PC-9 (cell line): ENCODE measurements at regions not wholly inside any gene's neighbourhood (a gene's known extent, or its start where the extent isn't known, plus 50 kb on each side); places are given as distances from the start of the nearest gene placed in this dataset.

Source experiments
- BruUV-seq: library from RNA; stranded (reverse); fragments of 400-500 nt; replicated peaks from 2 replicates; lab custom pipeline; 2021; lab: Mats Ljungman, UMichigan
- CTCF ChIA-PET: fragments of 300-600 bp; sonication (Branson Sonifier 250); formaldehyde crosslinking; loops from one replicate; lab custom pipeline; 2022; ENCODE audit warnings: antibody characterized with exemption; lab: Charles Lee
- POLR2A ChIA-PET: fragments of 300-600 bp; sonication (Branson Sonifier 250); formaldehyde crosslinking; loops from one replicate; lab custom pipeline; 2022; ENCODE audit warnings: antibody characterized with exemption; ENCODE audit not compliant: unreplicated experiment; lab: Charles Lee
- DNase-seq, 2 experiments: peaks; one replicate each; pipeline versions ENCODE4 v3.0.0 to v3.0.0-alpha.2; 2015 to 2022; ENCODE audit warnings: mixed read lengths in 1 of 2
- H2AFZ ChIP-seq: fragments of 200-600 bp; sonication (generic); 2 replicates; pipeline ENCODE4 v1.8.1; 2017; ENCODE audit warnings: antibody characterized with exemption
- H3F3A ChIP-seq: fragments of 200-600 bp; sonication (generic); 2 replicates; pipeline ENCODE4 v1.8.1; 2017; ENCODE audit warnings: antibody characterized with exemption, mild to moderate bottlenecking, low read depth; ENCODE audit not compliant: insufficient read depth
- H3K27ac ChIP-seq: fragments of 200-600 bp; sonication (generic); 2 replicates; pipeline ENCODE4 v1.6.1; 2016; ENCODE audit warnings: mixed run types
- H3K27me3 ChIP-seq: fragments of 200-600 bp; sonication (generic); 2 replicates; pipeline ENCODE4 v1.6.1; 2016; ENCODE audit warnings: low read depth, mixed run types; ENCODE audit not compliant: insufficient read depth
- H3K36me3 ChIP-seq: fragments of 200-600 bp; sonication (generic); 2 replicates; pipeline ENCODE4 v1.6.1; 2016; ENCODE audit warnings: low read depth, mixed run types
- H3K4me1 ChIP-seq: fragments of 200-600 bp; sonication (generic); replicated peaks from 2 replicates; pipeline ENCODE4 v1.6.1; 2016; ENCODE audit warnings: mixed run types; ENCODE audit not compliant: insufficient read depth
- H3K4me2 ChIP-seq: fragments of 200-600 bp; sonication (generic); 2 replicates; pipeline ENCODE4 v1.6.1; 2017; ENCODE audit warnings: mixed run types
- H3K4me3 ChIP-seq: fragments of 200-600 bp; sonication (generic); 2 replicates; pipeline ENCODE4 v1.6.1; 2016; ENCODE audit warnings: mixed run types
- H3K79me2 ChIP-seq: fragments of 200-600 bp; sonication (generic); 2 replicates; pipeline ENCODE4 v1.6.1; 2017; ENCODE audit warnings: low read depth, mixed run types
- H3K9me2 ChIP-seq: fragments of 200-600 bp; sonication (generic); 2 replicates; pipeline ENCODE4 v1.8.1; 2017; ENCODE audit warnings: mild to moderate bottlenecking; ENCODE audit not compliant: insufficient read depth
- H3K9me3 ChIP-seq: fragments of 200-600 bp; sonication (generic); 2 replicates; pipeline ENCODE4 v1.8.1; 2016; ENCODE audit warnings: low read depth; ENCODE audit not compliant: insufficient read depth
- H4K20me1 ChIP-seq: fragments of 200-600 bp; sonication (generic); 2 replicates; pipeline ENCODE4 v1.8.1; 2017; ENCODE audit not compliant: insufficient read depth
- EZH2 ChIP-seq: fragments of 200-600 bp; sonication (generic); IDR thresholded peaks from 2 replicates; pipeline ENCODE4 v1.8.0; 2017; ENCODE audit warnings: antibody characterized with exemption, low read depth
- intact Hi-C: fragments of 100-400 bp; cut with micrococcal nuclease; formaldehyde crosslinking; loops from one replicate; pipeline ENCODE4 v1.10.0; 2022; ENCODE audit not compliant: unreplicated experiment
- TF ChIP-seq, protein P1 (sequence below): fragments of 200-600 bp; sonication (generic); conservative IDR thresholded peaks from 2 replicates; pipeline ENCODE4 v1.6.1; 2017; ENCODE audit warnings: mixed run types, antibody characterized with exemption, mild to moderate bottlenecking, moderate library complexity

DNA sequence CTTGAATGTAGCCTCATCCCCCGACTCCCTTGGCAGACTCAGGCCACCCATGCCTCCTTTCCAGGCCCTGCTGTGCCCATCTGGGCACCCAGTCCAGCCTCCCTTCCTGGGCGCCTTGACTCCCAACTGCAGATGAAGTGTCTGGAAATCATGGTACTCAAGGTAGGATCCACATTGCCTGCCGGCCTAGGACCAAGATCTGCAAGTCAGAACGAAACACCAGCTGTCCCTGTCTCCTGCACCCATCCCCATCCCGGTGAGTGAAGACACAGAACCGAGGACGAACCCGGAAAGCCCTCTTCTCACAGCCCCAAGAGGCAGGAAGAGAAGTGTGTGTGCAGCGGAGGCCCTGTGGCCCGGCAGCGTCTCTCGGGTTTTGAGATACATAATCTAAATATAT is 205.1 kb downstream of the EMX2 start:
- H3K4me1 ChIP-seq: no peaks in the 10 kb centered on the region
- H3K4me3 ChIP-seq: no peak overlapping the region
- no peaks in the 10 kb centered on the region for H4K20me1 ChIP-seq
- TF ChIP-seq EZH2: no peak
- TF ChIP-seq, protein P1, sequence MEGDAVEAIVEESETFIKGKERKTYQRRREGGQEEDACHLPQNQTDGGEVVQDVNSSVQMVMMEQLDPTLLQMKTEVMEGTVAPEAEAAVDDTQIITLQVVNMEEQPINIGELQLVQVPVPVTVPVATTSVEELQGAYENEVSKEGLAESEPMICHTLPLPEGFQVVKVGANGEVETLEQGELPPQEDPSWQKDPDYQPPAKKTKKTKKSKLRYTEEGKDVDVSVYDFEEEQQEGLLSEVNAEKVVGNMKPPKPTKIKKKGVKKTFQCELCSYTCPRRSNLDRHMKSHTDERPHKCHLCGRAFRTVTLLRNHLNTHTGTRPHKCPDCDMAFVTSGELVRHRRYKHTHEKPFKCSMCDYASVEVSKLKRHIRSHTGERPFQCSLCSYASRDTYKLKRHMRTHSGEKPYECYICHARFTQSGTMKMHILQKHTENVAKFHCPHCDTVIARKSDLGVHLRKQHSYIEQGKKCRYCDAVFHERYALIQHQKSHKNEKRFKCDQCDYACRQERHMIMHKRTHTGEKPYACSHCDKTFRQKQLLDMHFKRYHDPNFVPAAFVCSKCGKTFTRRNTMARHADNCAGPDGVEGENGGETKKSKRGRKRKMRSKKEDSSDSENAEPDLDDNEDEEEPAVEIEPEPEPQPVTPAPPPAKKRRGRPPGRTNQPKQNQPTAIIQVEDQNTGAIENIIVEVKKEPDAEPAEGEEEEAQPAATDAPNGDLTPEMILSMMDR: no peak
- no peaks in the 10 kb centered on the region for H3K9me3 ChIP-seq
- ChIA-PET CTCF (no interaction called here), POLR2A (no interaction called here)
- no peak overlapping the region for H3K27ac ChIP-seq
- no peak for DNase-seq
- no peaks in the 10 kb centered on the region for H3K9me2 ChIP-seq
- H3K36me3 ChIP-seq: no peaks in the 10 kb centered on the region
- no peaks in the 10 kb centered on the region for H3K27me3 ChIP-seq
- intact Hi-C loops: no loop called here
- no peaks in the 10 kb centered on the region for H3K79me2 ChIP-seq
- no peak overlapping the region for H2AFZ ChIP-seq
- no peak overlapping the region for H3K4me2 ChIP-seq
- no peaks in the 10 kb centered on the region for H3F3A ChIP-seq
- BruUV-seq: no TSS peak

DNA sequence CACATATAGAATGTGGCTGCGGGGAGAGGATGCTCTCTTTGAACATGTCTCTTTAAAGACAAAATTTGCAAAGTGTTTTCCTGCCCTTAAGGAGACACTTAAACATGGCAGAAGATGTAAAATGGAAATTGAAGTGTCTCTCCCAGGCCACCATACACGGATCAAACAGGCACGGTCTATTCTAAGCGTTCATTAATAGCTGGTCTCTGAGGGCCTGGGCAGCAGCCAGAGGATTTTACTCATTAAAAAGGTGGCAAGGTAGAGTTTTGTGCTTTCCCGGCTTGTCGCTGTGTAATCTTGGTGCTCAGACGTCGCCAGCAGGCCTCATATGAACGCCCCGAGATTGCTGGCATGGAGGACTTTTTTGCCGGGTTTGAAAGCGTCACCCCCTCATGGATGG is 205.5 kb downstream of the EMX2 start:
- Histone ChIP-seq H3K27me3 (no peaks in the 10 kb centered on the region), H3K9me3 (no peaks in the 10 kb centered on the region), H3K36me3 (no peaks in the 10 kb centered on the region), H3K4me3 (no peak overlapping the region), H3F3A (no peaks in the 10 kb centered on the region), H2AFZ (no peak overlapping the region), H3K4me1 (no peaks in the 10 kb centered on the region), H3K9me2 (no peaks in the 10 kb centered on the region), H3K4me2 (no peak overlapping the region), H3K27ac (no peak overlapping the region), H3K79me2 (no peaks in the 10 kb centered on the region), H4K20me1 (no peaks in the 10 kb centered on the region)
- no peak for DNase-seq
- CTCF ChIA-PET: no interaction called here
- no peak for TF ChIP-seq EZH2
- TF ChIP-seq, protein P1: no peak
- BruUV-seq: no TSS peak
- POLR2A ChIA-PET: no interaction called here
- intact Hi-C loops: no loop called here

DNA sequence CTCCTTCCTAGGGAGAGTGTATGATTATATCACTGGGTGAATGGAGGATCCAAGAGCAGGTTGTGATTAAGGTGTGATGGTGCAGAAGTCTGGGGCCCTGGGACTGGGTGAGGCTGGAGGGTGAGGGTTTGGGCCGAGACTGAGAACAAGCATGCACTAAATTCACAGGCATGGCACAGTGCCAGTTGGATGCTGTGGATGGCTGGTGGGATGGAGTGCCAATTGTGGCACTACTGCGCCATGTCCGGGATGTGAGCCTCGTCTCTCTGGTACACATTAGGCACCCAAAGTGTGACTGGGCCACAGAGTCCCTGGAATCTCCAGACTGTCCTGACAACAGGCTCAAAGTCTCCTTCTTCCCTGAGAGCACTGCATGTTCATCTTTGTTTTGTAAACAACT is 208.1 kb downstream of the EMX2 start:
- intact Hi-C loops: no loop called here
- no peaks in the 10 kb centered on the region for H3K79me2 ChIP-seq
- no peaks in the 10 kb centered on the region for H3K9me2 ChIP-seq
- H3K4me2 ChIP-seq: no peak overlapping the region
- no peaks in the 10 kb centered on the region for H3K4me1 ChIP-seq
- H3F3A ChIP-seq: no peaks in the 10 kb centered on the region
- ChIA-PET CTCF (no interaction called here), POLR2A (no interaction called here)
- no peak overlapping the region for H3K4me3 ChIP-seq
- H2AFZ ChIP-seq: no peak overlapping the region
- DNase-seq: no peak
- TF ChIP-seq EZH2: no peak
- TF ChIP-seq, protein P1: no peak
- no peak overlapping the region for H3K27ac ChIP-seq
- no peaks in the 10 kb centered on the region for H3K27me3 ChIP-seq
- no peaks in the 10 kb centered on the region for H4K20me1 ChIP-seq
- no TSS peak for BruUV-seq
- H3K9me3 ChIP-seq: no peaks in the 10 kb centered on the region
- H3K36me3 ChIP-seq: no peaks in the 10 kb centered on the region
